ENCODE measurements at regions not wholly inside any gene's neighbourhood (a gene's known extent, or its start where the extent isn't known, plus 50 kb on each side); places are given as distances from the start of the nearest gene placed in this dataset.

DNA sequence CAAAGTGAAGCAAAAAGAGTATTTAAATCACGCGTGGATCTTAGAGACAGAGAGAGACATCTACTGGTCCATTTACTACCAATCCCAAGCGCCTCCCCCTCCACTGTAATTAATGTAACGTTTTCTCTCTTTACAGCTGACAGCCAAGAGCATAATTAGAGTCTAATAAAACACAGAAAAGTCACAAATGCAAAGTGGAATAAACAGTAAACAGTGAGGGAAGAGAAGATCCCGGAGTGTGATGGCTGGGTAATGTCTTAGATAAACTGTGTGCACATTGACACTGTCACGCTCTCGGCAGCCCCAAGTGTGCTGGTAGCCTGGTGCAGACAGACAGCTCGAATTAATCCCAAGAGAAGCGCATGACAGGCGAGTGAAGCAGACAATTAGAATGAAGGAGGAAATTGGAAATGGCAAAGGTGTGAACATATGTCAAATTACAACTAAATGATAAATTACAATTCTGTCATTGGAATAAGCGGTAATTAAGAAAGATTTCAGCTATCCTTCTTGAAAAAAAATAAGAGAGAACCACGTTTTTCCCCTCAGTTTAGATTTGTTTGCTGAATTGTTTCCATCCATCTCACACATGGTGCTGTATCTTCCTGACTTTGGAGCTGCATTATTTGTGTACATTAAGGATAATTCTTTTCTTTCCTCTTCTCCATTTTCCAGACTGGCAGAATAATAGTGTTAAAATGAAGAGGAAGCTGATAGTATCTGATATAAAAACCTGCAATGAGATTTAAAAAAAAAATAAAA, 100.1 kb downstream of the CXXC4 start:
- Histone ChIP-seq H3K27me3 (ENCODE audit: insufficient read depth, low read length) (no peaks in the 10 kb centered on the region), H3K4me2 (ENCODE audit: low read length) (peak overlapping the region; percentile 56), H3K79me2 (ENCODE audit: insufficient read depth, low read length) (no peaks in the 10 kb centered on the region), H3K9me3 (ENCODE audit: low read length) (no peaks in the 10 kb centered on the region), H3K36me3 (ENCODE audit: insufficient read depth, low read length) (no peaks in the 10 kb centered on the region), H3K9me2 (ENCODE audit: low read depth, low read length) (no peaks in the 10 kb centered on the region), H3K27ac (ENCODE audit: low read depth, low read length, poor library complexity, severe bottlenecking) (peak overlapping the region; percentile 36), H3K4me3 (ENCODE audit: low read depth, low read length, poor library complexity, severe bottlenecking) (peak overlapping the region; percentile 50), H4K20me1 (ENCODE audit: insufficient read depth, low read length) (no peaks in the 10 kb centered on the region), H3K4me1 (ENCODE audit: insufficient read depth, low read length, severe bottlenecking) (peaks cover 34% of the 10 kb centered on the region), H3K9ac (ENCODE audit: low read length) (peak overlapping the region; percentile 36), H3F3A (ENCODE audit: insufficient read depth, low read length) (no peaks in the 10 kb centered on the region), H2AFZ (ENCODE audit: low read length) (peak overlapping the region; percentile 91)
- TF ChIP-seq, protein P1, sequence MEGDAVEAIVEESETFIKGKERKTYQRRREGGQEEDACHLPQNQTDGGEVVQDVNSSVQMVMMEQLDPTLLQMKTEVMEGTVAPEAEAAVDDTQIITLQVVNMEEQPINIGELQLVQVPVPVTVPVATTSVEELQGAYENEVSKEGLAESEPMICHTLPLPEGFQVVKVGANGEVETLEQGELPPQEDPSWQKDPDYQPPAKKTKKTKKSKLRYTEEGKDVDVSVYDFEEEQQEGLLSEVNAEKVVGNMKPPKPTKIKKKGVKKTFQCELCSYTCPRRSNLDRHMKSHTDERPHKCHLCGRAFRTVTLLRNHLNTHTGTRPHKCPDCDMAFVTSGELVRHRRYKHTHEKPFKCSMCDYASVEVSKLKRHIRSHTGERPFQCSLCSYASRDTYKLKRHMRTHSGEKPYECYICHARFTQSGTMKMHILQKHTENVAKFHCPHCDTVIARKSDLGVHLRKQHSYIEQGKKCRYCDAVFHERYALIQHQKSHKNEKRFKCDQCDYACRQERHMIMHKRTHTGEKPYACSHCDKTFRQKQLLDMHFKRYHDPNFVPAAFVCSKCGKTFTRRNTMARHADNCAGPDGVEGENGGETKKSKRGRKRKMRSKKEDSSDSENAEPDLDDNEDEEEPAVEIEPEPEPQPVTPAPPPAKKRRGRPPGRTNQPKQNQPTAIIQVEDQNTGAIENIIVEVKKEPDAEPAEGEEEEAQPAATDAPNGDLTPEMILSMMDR (IDR thresholded peaks at IDR 0.05; ENCODE audit: low read length) = peak; percentile 35; the same call in 1 of the 2 replicates
- TF ChIP-seq EZH2 (IDR thresholded peaks at IDR 0.05; ENCODE audit: borderline replicate concordance, low read length) = no peak

- Histone ChIP-seq H3K9me3 (ENCODE audit: low read length) (no peaks in the 10 kb centered on the region), H3K4me3 (ENCODE audit: low read depth, low read length, poor library complexity, severe bottlenecking) (peak overlapping the region; percentile 50), H3K9ac (ENCODE audit: low read length) (no peak overlapping the region), H3F3A (ENCODE audit: insufficient read depth, low read length) (no peaks in the 10 kb centered on the region), H3K4me2 (ENCODE audit: low read length) (peak overlapping the region; percentile 56), H4K20me1 (ENCODE audit: insufficient read depth, low read length) (no peaks in the 10 kb centered on the region), H3K79me2 (ENCODE audit: insufficient read depth, low read length) (no peaks in the 10 kb centered on the region), H3K27me3 (ENCODE audit: insufficient read depth, low read length) (no peaks in the 10 kb centered on the region), H3K4me1 (ENCODE audit: insufficient read depth, low read length, severe bottlenecking) (peaks cover 34% of the 10 kb centered on the region), H3K36me3 (ENCODE audit: insufficient read depth, low read length) (no peaks in the 10 kb centered on the region), H2AFZ (ENCODE audit: low read length) (peak overlapping the region; percentile 91), H3K27ac (ENCODE audit: low read depth, low read length, poor library complexity, severe bottlenecking) (no peak overlapping the region), H3K9me2 (ENCODE audit: low read depth, low read length) (no peaks in the 10 kb centered on the region)
- TF ChIP-seq, protein P1 (IDR thresholded peaks at IDR 0.05; ENCODE audit: low read length) = no peak
- TF ChIP-seq EZH2 (IDR thresholded peaks at IDR 0.05; ENCODE audit: borderline replicate concordance, low read length) = no peak
These were observed 100.9 kb downstream of the CXXC4 start for GRCh38 chr4:104393655-104394324.

DNA sequence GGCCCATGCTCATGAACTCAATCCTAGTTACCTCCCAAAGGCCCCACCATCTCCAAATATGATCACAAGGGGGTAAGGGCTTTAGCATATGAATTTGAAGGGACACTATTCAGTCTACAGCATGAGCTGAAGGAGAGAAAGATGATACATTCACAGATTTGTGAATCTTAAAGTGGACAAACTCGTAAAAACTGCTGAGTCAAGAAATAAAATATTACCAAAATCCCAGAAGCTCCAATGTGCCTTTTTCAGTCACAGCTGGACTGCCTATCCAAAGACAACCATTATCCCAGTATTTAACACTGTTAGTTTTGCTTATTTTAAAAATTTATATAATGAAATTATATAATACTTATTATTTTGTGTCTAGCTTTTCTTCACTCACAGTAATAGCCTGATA, 109.0 kb downstream of the CXXC4 start:
- Histone ChIP-seq H3K4me1 (ENCODE audit: insufficient read depth, low read length, severe bottlenecking) (no peaks in the 10 kb centered on the region), H3F3A (ENCODE audit: insufficient read depth, low read length) (no peaks in the 10 kb centered on the region), H3K4me3 (ENCODE audit: low read depth, low read length, poor library complexity, severe bottlenecking) (no peak overlapping the region), H3K4me2 (ENCODE audit: low read length) (no peak overlapping the region), H3K9me2 (ENCODE audit: low read depth, low read length) (no peaks in the 10 kb centered on the region), H3K36me3 (ENCODE audit: insufficient read depth, low read length) (no peaks in the 10 kb centered on the region), H2AFZ (ENCODE audit: low read length) (no peak overlapping the region), H3K9me3 (ENCODE audit: low read length) (no peaks in the 10 kb centered on the region), H4K20me1 (ENCODE audit: insufficient read depth, low read length) (no peaks in the 10 kb centered on the region), H3K27me3 (ENCODE audit: insufficient read depth, low read length) (no peaks in the 10 kb centered on the region), H3K9ac (ENCODE audit: low read length) (no peak overlapping the region), H3K79me2 (ENCODE audit: insufficient read depth, low read length) (no peaks in the 10 kb centered on the region), H3K27ac (ENCODE audit: low read depth, low read length, poor library complexity, severe bottlenecking) (no peak overlapping the region)
- TF ChIP-seq EZH2 (IDR thresholded peaks at IDR 0.05; ENCODE audit: borderline replicate concordance, low read length) = no peak
- TF ChIP-seq, protein P1 (IDR thresholded peaks at IDR 0.05; ENCODE audit: low read length) = no peak

All from OCI-LY1 (cell line).